GM21529 (cell line): ENCODE measurements at regions not wholly inside any gene's neighbourhood (a gene's known extent, or its start where the extent isn't known, plus 50 kb on each side); places are given as distances from the start of the nearest gene placed in this dataset.
"Not testable (repeated sequence)": the region's sequence is repeated elsewhere in the genome, so short reads cannot be mapped to it uniquely, and the experiment has no call there.

Experiments
- ATAC-seq: cut with Tn5 transposase; IDR thresholded peaks from one replicate; pipeline ENCODE4 v1.9.1; 2021; ENCODE audit not compliant: unreplicated experiment

DNA sequence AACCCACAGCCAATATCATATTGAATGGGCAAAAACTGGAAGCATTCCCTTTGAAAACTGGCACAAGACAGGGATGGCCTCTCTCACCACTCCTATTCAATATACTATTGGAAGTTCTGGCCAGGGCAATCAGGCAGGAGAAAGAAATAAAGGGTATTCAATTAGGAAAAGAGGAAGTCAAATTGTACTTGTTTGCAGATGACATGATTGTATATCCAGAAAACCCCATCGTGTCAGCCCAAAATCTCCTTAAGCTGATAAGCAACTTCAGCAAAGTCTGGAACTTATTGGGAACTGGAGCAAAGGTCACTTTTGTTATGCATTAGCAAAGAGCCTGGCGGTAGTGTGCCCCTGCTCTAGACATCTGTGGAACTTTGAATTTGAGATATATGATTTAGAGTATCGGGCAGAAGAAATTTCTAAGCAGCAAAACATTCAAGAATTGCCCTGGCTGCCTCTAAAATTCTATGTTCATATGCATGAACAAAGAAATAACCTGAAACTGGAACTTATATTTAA lies 53.4 kb upstream of the PSMA1 start:
- ATAC-seq = not testable (repeated sequence)

DNA sequence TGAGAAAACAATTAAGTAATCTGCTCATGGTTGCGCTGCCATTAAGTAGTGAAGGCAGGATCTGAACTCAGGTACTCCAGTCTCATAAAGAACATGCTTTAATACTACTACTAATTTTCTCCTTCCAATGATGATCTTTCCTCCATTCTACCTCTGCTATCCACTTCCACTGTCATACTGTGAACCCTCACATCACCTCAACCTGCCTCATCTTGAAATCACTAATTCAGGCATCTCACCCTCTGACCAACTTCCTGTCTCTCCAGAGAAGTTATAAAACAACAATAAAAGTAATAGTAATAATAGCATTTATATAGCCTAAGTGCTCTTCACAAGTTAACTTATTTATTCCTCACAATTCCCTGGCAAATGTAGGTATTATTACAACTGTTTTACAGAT lies 57.1 kb upstream of the PSMA1 start:
- ATAC-seq = no peak

GRCh38 chr11:14577835-14578529 lies 57.8 kb upstream of the PSMA1 start:
- ATAC-seq = peak; percentile 24

- peak; percentile 100 for ATAC-seq
These were observed 58.4 kb upstream of the PSMA1 start for GRCh38 chr11:14578541-14578956.

DNA sequence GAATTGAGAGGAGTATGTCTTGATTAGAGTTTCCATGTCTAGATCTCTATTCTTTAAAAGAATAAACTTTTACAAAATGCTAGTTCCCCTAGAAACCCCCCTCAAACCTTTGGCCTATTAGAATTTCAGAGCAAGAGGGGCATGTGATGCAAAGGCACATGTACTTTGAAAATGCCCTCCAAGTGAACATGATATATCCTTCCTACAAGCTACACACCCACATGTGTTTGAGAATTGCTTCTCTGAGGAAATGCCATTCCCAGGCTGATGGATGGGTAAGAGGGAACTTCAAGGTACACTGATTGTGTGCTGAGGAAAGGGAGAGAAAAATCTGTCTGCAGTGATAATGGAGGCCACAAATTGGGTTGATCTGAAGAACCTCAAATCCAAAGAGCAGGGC lies 59.5 kb upstream of the PSMA1 start:
- no peak for ATAC-seq

DNA sequence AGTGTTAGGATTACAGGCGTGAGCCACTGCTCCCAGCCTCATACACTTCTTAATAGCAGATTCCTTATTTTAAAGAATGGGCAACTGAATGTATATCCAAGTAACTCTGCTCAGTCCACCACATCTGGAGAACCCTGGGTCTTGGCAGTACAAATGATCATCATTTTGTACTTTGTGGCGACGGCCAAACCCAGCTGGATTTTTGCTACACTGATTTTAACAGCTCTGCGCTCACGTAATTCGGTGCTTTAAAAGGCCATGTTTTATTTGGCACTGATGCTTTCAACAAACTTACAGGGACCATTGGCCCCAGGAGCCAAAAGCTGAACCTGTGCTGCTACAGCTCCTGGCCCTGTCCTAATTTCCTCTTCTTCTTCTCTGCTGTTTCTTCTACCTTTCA lies 60.8 kb upstream of the PDE3B start:
- no peak for ATAC-seq

- no peak for ATAC-seq
These were observed 60.2 kb upstream of the PDE3B start for GRCh38 chr11:14583252-14584034.

DNA sequence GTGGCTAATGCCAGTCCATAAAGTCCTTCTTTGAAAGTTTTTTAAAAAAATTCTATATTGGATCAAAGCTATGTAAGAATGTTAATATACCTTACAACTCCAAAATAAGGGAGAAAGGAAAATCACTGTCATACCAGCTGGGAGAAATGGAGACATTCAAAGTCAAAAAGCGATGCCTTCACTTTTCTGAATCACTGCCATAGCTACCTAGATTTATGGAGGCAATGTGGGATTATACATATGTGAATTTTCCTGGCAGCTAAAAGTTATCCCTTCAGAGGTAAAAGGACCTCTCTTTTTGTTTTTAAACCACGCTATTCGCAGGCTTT lies 59.6 kb upstream of the PDE3B start:
- ATAC-seq = no peak

GRCh38 chr11:14584595-14584994 lies 59.0 kb upstream of the PDE3B start:
- ATAC-seq = no peak

DNA sequence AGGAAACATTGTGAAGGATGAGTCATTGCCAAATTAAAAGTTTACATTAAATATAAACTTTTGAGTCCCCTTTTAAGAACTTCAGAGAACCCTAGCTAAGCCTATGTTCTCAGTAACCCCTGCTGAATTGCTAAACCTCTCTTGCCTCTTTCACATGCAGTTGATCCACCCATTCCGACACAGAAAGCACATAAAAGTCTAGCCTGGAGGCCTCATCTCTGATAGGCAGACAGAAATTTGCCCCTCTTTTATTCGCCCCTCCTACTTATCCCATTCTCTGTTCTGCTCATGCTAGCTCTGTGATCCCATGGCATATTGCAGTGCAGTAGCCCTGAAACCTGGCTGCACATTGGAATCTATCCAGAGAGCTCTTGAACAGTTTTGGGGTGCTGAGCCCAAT lies 58.2 kb upstream of the PDE3B start:
- ATAC-seq = no peak

- ATAC-seq = no peak
These were observed 56.3 kb upstream of the PDE3B start for GRCh38 chr11:14587258-14587657.

GRCh38 chr11:14588681-14589080 lies 54.9 kb upstream of the PDE3B start:
- no peak for ATAC-seq

- no peak for ATAC-seq
These were observed 54.2 kb upstream of the PDE3B start for GRCh38 chr11:14589421-14589820.

DNA sequence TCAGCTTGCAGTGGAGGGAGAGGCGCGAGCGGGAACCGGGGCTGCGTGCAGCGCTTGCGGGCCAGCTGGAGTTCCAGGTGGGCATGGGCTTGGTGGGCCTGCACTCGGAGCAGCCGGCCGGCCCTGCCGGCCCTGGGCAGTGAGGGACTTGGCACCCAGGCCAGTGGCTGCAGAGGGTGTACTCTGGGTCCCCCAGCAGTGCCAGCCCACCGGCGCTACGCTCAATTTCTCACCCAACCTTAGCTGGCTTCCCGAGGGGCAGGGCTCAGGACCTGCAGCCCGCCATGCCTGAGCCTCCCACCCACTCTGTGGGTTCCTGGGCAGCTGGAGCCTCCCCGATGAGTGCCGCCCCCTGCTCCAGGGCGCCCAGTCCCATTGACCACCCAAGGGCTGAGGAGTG lies 52.6 kb upstream of the PDE3B start:
- ATAC-seq = not testable (repeated sequence)

DNA sequence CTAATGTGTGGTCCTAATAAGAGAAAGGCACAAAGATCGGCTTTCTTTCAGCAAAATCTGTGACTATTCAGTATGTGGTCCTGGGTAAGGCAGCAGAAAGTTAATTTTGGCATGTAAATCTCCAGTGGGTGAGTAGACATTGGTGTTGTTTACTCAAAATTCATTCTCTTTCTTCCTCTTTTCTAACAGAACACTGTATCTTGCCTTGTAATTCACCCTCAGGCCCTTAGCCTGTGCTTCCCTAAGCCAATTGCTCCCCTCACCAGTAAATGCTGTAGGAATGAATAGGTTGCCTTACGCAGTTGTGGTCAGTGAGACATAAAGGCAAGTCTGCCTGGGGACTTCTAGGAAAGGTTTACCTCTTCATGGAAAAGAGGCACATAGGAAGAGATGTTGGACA lies 49.9 kb upstream of the PDE3B start:
- ATAC-seq = no peak
